HepG2 (cell line): ENCODE measurements at regions not wholly inside any gene's neighbourhood (a gene's known extent, or its start where the extent isn't known, plus 50 kb on each side); places are given as distances from the start of the nearest gene placed in this dataset.

Source experiments
- ATAC-seq: fragments of 200-7000 bp; cut with Tn5 transposase; 3 replicates; pipeline ENCODE4 v1.9.1; 2020; ENCODE audit warnings: mild to moderate bottlenecking, moderate library complexity
- BruUV-seq: library from RNA; stranded (reverse); fragments of 400-500 nt; replicated peaks from 2 replicates; lab custom pipeline; 2021; lab: Mats Ljungman, UMichigan
- CTCF ChIA-PET: fragments of 300-600 bp; formaldehyde crosslinking; extraction: SDS; loops from one replicate; lab custom pipeline; 2021; ENCODE audit warnings: low total read pairs, inconsistent platforms, low intra/inter-chr PET ratio; lab: Yijun Ruan, JAX
- POLR2A ChIA-PET: fragments of 350-600 bp; sonication (Branson Sonifier 250); formaldehyde crosslinking; loops from one replicate; lab custom pipeline; 2020; ENCODE audit warnings: antibody characterized with exemption, inconsistent platforms; lab: Yijun Ruan, JAX
- DNase-seq: peaks from one replicate; pipeline ENCODE4 v3.0.0-alpha.2; 2015; ENCODE audit warnings: low spot score
- FAIRE-seq: peaks from 3 replicates; lab custom pipeline; 2011; peaks lifted over from hg19 to GRCh38; lab: Jason Lieb, UNC
- H2AFZ ChIP-seq: one replicate; pipeline ENCODE4 v1.6.1; 2011; ENCODE audit warnings: low read length, inconsistent platforms
- H3K27ac ChIP-seq: fragments of 300-600 bp; 3 replicates; pipeline ENCODE4 v1.8.0; 2011; ENCODE audit warnings: mixed run types, mild to moderate bottlenecking, mixed read lengths, low read length, inconsistent platforms; ENCODE audit not compliant: insufficient read depth; ENCODE audit errors: extremely low read length
- H3K27me3 ChIP-seq, 2 experiments: fragments of 200-600 bp in 1 of 2; 2 replicates in 1 of 2; 3 replicates in 1 of 2; pipeline versions ENCODE4 v1.6.0 to v1.8.0; 2011; ENCODE audit warnings: low read length in 2 of 2, mild to moderate bottlenecking in 2 of 2, moderate library complexity in 2 of 2, inconsistent platforms in 1 of 2; ENCODE audit not compliant: insufficient read depth in 2 of 2, control insufficient read depth in 1 of 2
- H3K36me3 ChIP-seq, 2 experiments: fragments of 200-600 bp in 1 of 2; replicated peaks in 1 of 2; 2 replicates in 1 of 2; 3 replicates in 1 of 2; pipeline versions ENCODE4 v1.5.1 to v1.8.0; 2011; ENCODE audit warnings: low read length in 2 of 2, inconsistent platforms in 1 of 2; ENCODE audit not compliant: insufficient read depth in 2 of 2, control insufficient read depth in 1 of 2
- H3K4me1 ChIP-seq: 2 replicates; pipeline ENCODE4 v1.5.1; 2012; ENCODE audit warnings: low read length, inconsistent platforms; ENCODE audit not compliant: insufficient read depth
- H3K4me2 ChIP-seq: 2 replicates; pipeline ENCODE4 v1.6.0; 2011; ENCODE audit warnings: low read depth, low read length, inconsistent platforms
- H3K4me3 ChIP-seq, 3 experiments: fragments of 200-600 bp in 1 of 3; sonication (generic), shearing (Covaris generic) in 1 of 3; replicated peaks in 1 of 3; 2 replicates each; pipeline ENCODE4 v1.5.1; 2011 to 2016; ENCODE audit warnings: low read length in 3 of 3, inconsistent platforms in 2 of 3, low read depth in 2 of 3, mild to moderate bottlenecking in 2 of 3, control low read depth in 1 of 3, mixed read lengths in 1 of 3; ENCODE audit not compliant: insufficient read depth in 1 of 3
- H3K79me2 ChIP-seq: one replicate; pipeline ENCODE4 v1.6.1; 2011; ENCODE audit warnings: low read length, inconsistent platforms; ENCODE audit not compliant: insufficient read depth
- H3K9ac ChIP-seq: 2 replicates; pipeline ENCODE4 v1.6.0; 2011; ENCODE audit warnings: mild to moderate bottlenecking, low read depth, low read length, inconsistent platforms; ENCODE audit not compliant: insufficient read depth
- H3K9me3 ChIP-seq: 2 replicates; pipeline ENCODE4 v1.5.1; 2012; ENCODE audit warnings: mild to moderate bottlenecking, low read length
- H4K20me1 ChIP-seq: 2 replicates; pipeline ENCODE4 v1.6.0; 2011; ENCODE audit warnings: inconsistent platforms, mild to moderate bottlenecking, low read length, moderate library complexity; ENCODE audit not compliant: insufficient read depth
- FLYWCH1 ChIP-seq: sonication (generic); formaldehyde crosslinking; IDR thresholded peaks from 2 replicates; pipeline ENCODE4 v1.8.1; 2023; ENCODE audit warnings: mild to moderate bottlenecking, missing genetic modification reagents
- TRAFD1 ChIP-seq: sonication (generic); formaldehyde crosslinking; IDR thresholded peaks from 2 replicates; pipeline ENCODE4 v1.5.1; 2020; ENCODE audit warnings: missing genetic modification reagents, mild to moderate bottlenecking, borderline replicate concordance
- ZNF280B ChIP-seq: sonication (generic); formaldehyde crosslinking; IDR thresholded peaks from 2 replicates; pipeline ENCODE4 v1.5.0; 2020; ENCODE audit warnings: missing genetic modification reagents, mild to moderate bottlenecking, borderline replicate concordance
- ZNF296 ChIP-seq: sonication (generic); formaldehyde crosslinking; conservative IDR thresholded peaks from 2 replicates; pipeline ENCODE4 v1.5.0; 2020; ENCODE audit warnings: mild to moderate bottlenecking, missing genetic modification reagents
- ZNF333 ChIP-seq: sonication (generic); formaldehyde crosslinking; IDR thresholded peaks from 2 replicates; pipeline ENCODE4 v1.4.0; 2020; ENCODE audit warnings: mild to moderate bottlenecking, missing genetic modification reagents, borderline replicate concordance
- WGBS: methylation state at CpG from one replicate; pipeline ENCODE4 v1.1.6; 2017; ENCODE audit warnings: low lambda C conversion rate; 5-methylcytosine and 5-hydroxymethylcytosine counted together
- in situ Hi-C: cut with HindIII; loops from 2 replicates; pipeline ENCODE4 v1.10.0; 2017; ENCODE audit warnings: low pct_unique_long_range_greater_than_20kb; ENCODE audit not compliant: extremely low pct_ligation_motif_present
- intact Hi-C: fragments of 100-400 bp; cut with micrococcal nuclease; formaldehyde crosslinking; loops from one replicate; pipeline ENCODE4 v1.10.0; 2022; ENCODE audit not compliant: unreplicated experiment
- TF ChIP-seq, protein P1 (sequence below): sonication (generic); formaldehyde crosslinking; conservative IDR thresholded peaks from 2 replicates; pipeline ENCODE4 v1.5.0; 2020; ENCODE audit warnings: missing genetic modification reagents

- H2AFZ ChIP-seq: no peak overlapping the region
- ChIA-PET POLR2A (no interaction called here), CTCF (no interaction called here)
- no peak for TF ChIP-seq ZNF333 (CRISPR knock-in tag)
- no peak overlapping the region for H3K4me2 ChIP-seq
- intact Hi-C loops: no loop called here
- no peaks in the 10 kb centered on the region for H3K9me3 ChIP-seq
- H3K9ac ChIP-seq: no peak overlapping the region
- no peak overlapping the region for H3K27ac ChIP-seq
- H4K20me1 ChIP-seq: no peaks in the 10 kb centered on the region
- BruUV-seq: no TSS peak
- ATAC-seq (no peak), FAIRE-seq (no peak), DNase-seq (no peak)
- in situ Hi-C loops: no loop called here
- 17% methylated on average over 3 of the region's 3 CpGs for WGBS
- no peaks in the 10 kb centered on the region for H3K79me2 ChIP-seq
- 0 out of 5 replicates have a peak, but pooled peaks cover 0 to 1% of the 10 kb centered on the region in 2 experiments for H3K27me3 ChIP-seq
- no peaks in the 10 kb centered on the region for H3K36me3 ChIP-seq
- no peak overlapping the region for H3K4me3 ChIP-seq
- no peaks in the 10 kb centered on the region for H3K4me1 ChIP-seq
Observed at GRCh38 chr5:135657536-135658305, 78.9 kb upstream of the CXCL14 start.

- no peak overlapping the region for H3K9ac ChIP-seq
- no TSS peak for BruUV-seq
- no peak overlapping the region for H3K4me2 ChIP-seq
- in situ Hi-C loops (no loop called here), intact Hi-C loops (no loop called here)
- DNase-seq (no peak), FAIRE-seq (no peak), ATAC-seq (no peak)
- no peaks in the 10 kb centered on the region for H3K36me3 ChIP-seq
- TF ChIP-seq ZNF296: no peak
- no peak for TF ChIP-seq ZNF280B (CRISPR knock-in tag)
- TF ChIP-seq TRAFD1: no peak
- TF ChIP-seq, protein P1, sequence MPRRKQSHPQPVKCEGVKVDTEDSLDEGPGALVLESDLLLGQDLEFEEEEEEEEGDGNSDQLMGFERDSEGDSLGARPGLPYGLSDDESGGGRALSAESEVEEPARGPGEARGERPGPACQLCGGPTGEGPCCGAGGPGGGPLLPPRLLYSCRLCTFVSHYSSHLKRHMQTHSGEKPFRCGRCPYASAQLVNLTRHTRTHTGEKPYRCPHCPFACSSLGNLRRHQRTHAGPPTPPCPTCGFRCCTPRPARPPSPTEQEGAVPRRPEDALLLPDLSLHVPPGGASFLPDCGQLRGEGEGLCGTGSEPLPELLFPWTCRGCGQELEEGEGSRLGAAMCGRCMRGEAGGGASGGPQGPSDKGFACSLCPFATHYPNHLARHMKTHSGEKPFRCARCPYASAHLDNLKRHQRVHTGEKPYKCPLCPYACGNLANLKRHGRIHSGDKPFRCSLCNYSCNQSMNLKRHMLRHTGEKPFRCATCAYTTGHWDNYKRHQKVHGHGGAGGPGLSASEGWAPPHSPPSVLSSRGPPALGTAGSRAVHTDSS (CRISPR knock-in tag): no peak
- TF ChIP-seq FLYWCH1 (CRISPR knock-in tag): no peak
- 0 out of 5 replicates have a peak, but pooled peaks cover 0 to 1% of the 10 kb centered on the region in 2 experiments for H3K27me3 ChIP-seq
- ChIA-PET CTCF (no interaction called here), POLR2A (no interaction called here)
- H3K4me1 ChIP-seq: no peaks in the 10 kb centered on the region
- H3K9me3 ChIP-seq: no peaks in the 10 kb centered on the region
- no peak overlapping the region for H2AFZ ChIP-seq
- H3K79me2 ChIP-seq: no peaks in the 10 kb centered on the region
- H3K27ac ChIP-seq: no peak overlapping the region
- 43% methylated on average over 4 of the region's 4 CpGs for WGBS
- no peaks in the 10 kb centered on the region for H4K20me1 ChIP-seq
- no peak overlapping the region for H3K4me3 ChIP-seq
Observed at GRCh38 chr5:135655468-135655815, 76.7 kb upstream of the CXCL14 start.
